ENCODE measurements at regions not wholly inside any gene's neighbourhood (a gene's known extent, or its start where the extent isn't known, plus 50 kb on each side); places are given as distances from the start of the nearest gene placed in this dataset.
A peak's percentile ranks its signal among the peaks of the same experiment; 100 is the strongest.

DNA sequence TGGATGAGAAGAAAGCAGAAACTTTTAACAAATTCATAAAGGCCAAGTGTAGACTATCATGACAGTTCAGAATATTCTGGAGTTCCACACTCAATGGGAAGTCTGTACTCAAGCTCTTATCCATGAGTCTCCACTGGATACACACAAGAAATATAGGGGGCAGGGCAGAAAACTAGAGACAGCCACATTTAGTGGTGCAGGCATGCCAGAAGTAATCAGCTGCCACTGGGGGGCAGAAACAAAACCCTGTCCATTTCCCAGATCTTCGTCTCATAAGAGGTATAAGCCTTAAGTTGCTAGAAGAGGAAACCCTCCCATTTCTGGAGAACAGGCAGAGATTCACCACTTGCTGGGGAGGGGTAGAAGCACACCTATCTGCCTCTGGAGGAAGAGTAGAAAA, 166.8 kb upstream of the GALNT2 start (continued):
- TF ChIP-seq, protein P1, sequence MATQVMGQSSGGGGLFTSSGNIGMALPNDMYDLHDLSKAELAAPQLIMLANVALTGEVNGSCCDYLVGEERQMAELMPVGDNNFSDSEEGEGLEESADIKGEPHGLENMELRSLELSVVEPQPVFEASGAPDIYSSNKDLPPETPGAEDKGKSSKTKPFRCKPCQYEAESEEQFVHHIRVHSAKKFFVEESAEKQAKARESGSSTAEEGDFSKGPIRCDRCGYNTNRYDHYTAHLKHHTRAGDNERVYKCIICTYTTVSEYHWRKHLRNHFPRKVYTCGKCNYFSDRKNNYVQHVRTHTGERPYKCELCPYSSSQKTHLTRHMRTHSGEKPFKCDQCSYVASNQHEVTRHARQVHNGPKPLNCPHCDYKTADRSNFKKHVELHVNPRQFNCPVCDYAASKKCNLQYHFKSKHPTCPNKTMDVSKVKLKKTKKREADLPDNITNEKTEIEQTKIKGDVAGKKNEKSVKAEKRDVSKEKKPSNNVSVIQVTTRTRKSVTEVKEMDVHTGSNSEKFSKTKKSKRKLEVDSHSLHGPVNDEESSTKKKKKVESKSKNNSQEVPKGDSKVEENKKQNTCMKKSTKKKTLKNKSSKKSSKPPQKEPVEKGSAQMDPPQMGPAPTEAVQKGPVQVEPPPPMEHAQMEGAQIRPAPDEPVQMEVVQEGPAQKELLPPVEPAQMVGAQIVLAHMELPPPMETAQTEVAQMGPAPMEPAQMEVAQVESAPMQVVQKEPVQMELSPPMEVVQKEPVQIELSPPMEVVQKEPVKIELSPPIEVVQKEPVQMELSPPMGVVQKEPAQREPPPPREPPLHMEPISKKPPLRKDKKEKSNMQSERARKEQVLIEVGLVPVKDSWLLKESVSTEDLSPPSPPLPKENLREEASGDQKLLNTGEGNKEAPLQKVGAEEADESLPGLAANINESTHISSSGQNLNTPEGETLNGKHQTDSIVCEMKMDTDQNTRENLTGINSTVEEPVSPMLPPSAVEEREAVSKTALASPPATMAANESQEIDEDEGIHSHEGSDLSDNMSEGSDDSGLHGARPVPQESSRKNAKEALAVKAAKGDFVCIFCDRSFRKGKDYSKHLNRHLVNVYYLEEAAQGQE (IDR thresholded peaks at IDR 0.05) = no peak

DNA sequence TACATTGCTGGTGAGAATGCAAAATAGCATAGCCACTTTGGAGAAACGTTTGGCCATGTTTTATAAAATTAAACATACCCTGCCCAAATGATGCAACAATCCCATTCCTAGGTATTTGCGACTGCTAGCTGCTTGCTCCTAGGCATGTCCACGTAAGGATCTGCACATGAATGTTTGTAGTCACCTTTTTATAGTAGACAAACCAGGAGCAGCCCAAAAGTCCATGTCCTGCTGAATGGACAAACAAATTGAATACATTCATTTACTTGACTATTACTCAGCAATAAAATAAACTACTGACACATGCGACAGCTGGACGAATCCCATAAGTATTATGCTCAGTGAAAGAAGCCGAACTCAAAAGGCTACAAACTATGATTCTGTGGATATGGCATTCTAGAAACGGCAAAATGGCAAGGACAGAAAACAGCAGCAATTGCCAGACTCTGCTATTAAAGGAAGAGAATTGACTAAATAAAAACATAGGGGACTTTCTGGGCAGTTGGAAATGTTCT, 161.9 kb upstream of the GALNT2 start:
- 51% methylated on average over 7 of the region's 7 CpGs for WGBS
- H3K36me3 ChIP-seq (ENCODE audit: control insufficient read depth in 4 of 4, insufficient read depth in 3 of 4, low read depth in 1 of 4, low read length in 3 of 4) = no peaks in the 10 kb centered on the region
- TF ChIP-seq HNF4A (conservative IDR thresholded peaks at IDR 0.05) (peak in 1 of 2 donors; percentile 7), NR2F2 (IDR thresholded peaks at IDR 0.05) (no peak)

DNA sequence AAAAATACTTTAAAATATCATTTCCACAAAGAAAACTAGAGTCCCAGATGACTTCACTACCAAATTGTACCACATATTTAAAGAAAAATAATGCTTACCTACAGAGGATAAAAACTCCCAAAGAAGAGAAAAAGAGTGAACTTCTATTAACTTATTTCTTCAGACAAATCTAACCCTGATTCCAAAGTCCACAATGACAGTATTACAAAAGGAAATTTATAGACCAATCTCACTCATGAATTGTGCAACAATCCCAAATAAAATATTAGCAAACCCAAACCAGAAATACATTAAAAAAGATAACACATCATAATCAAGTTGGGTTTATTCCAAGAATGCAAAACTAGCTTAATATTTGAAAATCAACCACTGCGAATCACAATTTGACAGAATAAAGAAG, 161.4 kb upstream of the GALNT2 start:
- Histone ChIP-seq H3K9me3 (ENCODE audit: control insufficient read depth in 4 of 4, low read length in 3 of 4) (peaks cover 0 to 2% (median 0%) of the 10 kb centered on the region in 4 donors), H3K36me3 (ENCODE audit: control insufficient read depth in 4 of 4, insufficient read depth in 3 of 4, low read depth in 1 of 4, low read length in 3 of 4) (no peaks in the 10 kb centered on the region), H3K27ac (ENCODE audit: low read depth in 1 of 2, low read length in 2 of 2) (no peak overlapping the region), H3K4me3 (ENCODE audit: low read depth in 1 of 3, low read length in 3 of 3) (no peak overlapping the region), H3K4me1 (ENCODE audit: control insufficient read depth in 4 of 4, insufficient read depth in 4 of 4, low read length in 3 of 4) (peaks cover 0 to 8% (median 0%) of the 10 kb centered on the region in 4 donors), H3K27me3 (ENCODE audit: control insufficient read depth in 4 of 4, insufficient read depth in 4 of 4, low read length in 3 of 4) (no peaks in the 10 kb centered on the region), H3K9ac (ENCODE audit: low read depth in 1 of 2, low read length in 2 of 2) (no peak overlapping the region)
- peak in 1 of 2 donors; percentile 15 for TF ChIP-seq RAD21 (IDR thresholded peaks at IDR 0.05)
- no peak for TF ChIP-seq TAF1 (conservative IDR thresholded peaks at IDR 0.05)
- TF ChIP-seq GABPA (IDR thresholded peaks at IDR 0.05 in 1 of 2, conservative IDR thresholded peaks at IDR 0.05 in 1 of 2) = no peak
- TF ChIP-seq, protein P2, sequence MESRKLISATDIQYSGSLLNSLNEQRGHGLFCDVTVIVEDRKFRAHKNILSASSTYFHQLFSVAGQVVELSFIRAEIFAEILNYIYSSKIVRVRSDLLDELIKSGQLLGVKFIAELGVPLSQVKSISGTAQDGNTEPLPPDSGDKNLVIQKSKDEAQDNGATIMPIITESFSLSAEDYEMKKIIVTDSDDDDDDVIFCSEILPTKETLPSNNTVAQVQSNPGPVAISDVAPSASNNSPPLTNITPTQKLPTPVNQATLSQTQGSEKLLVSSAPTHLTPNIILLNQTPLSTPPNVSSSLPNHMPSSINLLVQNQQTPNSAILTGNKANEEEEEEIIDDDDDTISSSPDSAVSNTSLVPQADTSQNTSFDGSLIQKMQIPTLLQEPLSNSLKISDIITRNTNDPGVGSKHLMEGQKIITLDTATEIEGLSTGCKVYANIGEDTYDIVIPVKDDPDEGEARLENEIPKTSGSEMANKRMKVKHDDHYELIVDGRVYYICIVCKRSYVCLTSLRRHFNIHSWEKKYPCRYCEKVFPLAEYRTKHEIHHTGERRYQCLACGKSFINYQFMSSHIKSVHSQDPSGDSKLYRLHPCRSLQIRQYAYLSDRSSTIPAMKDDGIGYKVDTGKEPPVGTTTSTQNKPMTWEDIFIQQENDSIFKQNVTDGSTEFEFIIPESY (IDR thresholded peaks at IDR 0.05) = no peak
- no peak for TF ChIP-seq NR2F2 (IDR thresholded peaks at IDR 0.05)
- peak; percentile 82 to 92 for TF ChIP-seq HNF4A (conservative IDR thresholded peaks at IDR 0.05)
- TF ChIP-seq, protein P3, sequence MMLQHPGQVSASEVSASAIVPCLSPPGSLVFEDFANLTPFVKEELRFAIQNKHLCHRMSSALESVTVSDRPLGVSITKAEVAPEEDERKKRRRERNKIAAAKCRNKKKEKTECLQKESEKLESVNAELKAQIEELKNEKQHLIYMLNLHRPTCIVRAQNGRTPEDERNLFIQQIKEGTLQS (IDR thresholded peaks at IDR 0.05) = no peak
- peak; percentile 60 for TF ChIP-seq HNF4G (IDR thresholded peaks at IDR 0.05)
- TF ChIP-seq JUND (IDR thresholded peaks at IDR 0.05) = no peak
- TF ChIP-seq, protein P1 (IDR thresholded peaks at IDR 0.05) = no peak
- peak; percentile 11 to 27 for TF ChIP-seq RXRA (IDR thresholded peaks at IDR 0.05)
- no peak for TF ChIP-seq FOXA2 (IDR thresholded peaks at IDR 0.05)
- TF ChIP-seq EGR1 (IDR thresholded peaks at IDR 0.05; ENCODE audit: low read depth in 2 of 2) = no peak
- peak; percentile 33 for TF ChIP-seq SP1 (IDR thresholded peaks at IDR 0.05)
- 84% methylated on average over 1 of the region's 1 CpG for WGBS
- DNase-seq (ENCODE audit: low spot score) = no peak

More for the DNA sequence above, 161.9 kb upstream of the GALNT2 start:
- H3K27me3 ChIP-seq (ENCODE audit: control insufficient read depth in 4 of 4, insufficient read depth in 4 of 4, low read length in 3 of 4) = no peaks in the 10 kb centered on the region
- H3K27ac ChIP-seq (ENCODE audit: low read depth in 1 of 2, low read length in 2 of 2) = no peak overlapping the region
- H3K9ac ChIP-seq (ENCODE audit: low read depth in 1 of 2, low read length in 2 of 2) = no peak overlapping the region
- H3K4me3 ChIP-seq (ENCODE audit: low read depth in 1 of 3, low read length in 3 of 3) = peak overlapping the region in 1 of 3 donors; percentile 7
- peaks cover 0 to 8% (median 0%) of the 10 kb centered on the region in 4 donors for H3K4me1 ChIP-seq (ENCODE audit: control insufficient read depth in 4 of 4, insufficient read depth in 4 of 4, low read length in 3 of 4)
- no peak for DNase-seq (ENCODE audit: low spot score)
- H3K9me3 ChIP-seq (ENCODE audit: control insufficient read depth in 4 of 4, low read length in 3 of 4) = peaks cover 0 to 2% (median 0%) of the 10 kb centered on the region in 4 donors

Data from liver (tissue), 7 donors.